B cell (primary cell): ENCODE measurements at regions not wholly inside any gene's neighbourhood (a gene's known extent, or its start where the extent isn't known, plus 50 kb on each side); places are given as distances from the start of the nearest gene placed in this dataset.

Source experiments
- ATAC-seq: fragments of 200-7000 bp; cut with Tn5 transposase; one replicate; pipeline ENCODE4 v1.10.0; 2021; ENCODE audit warnings: low read depth, mild to moderate bottlenecking, moderate number of reproducible peaks, moderate library complexity
- CTCF ChIA-PET: fragments of 350-600 bp; sonication (Branson Sonifier 250); formaldehyde crosslinking; loops from one replicate; lab custom pipeline; 2021; ENCODE audit warnings: antibody characterized with exemption, inconsistent platforms; lab: Charles Lee
- POLR2A ChIA-PET: fragments of 350-600 bp; sonication (Branson Sonifier 250); formaldehyde crosslinking; loops from one replicate; lab custom pipeline; 2021; ENCODE audit warnings: antibody characterized with exemption; lab: Charles Lee
- DNase-seq: peaks from one replicate; pipeline ENCODE4 v3.0.0; 2013
- H2AFZ ChIP-seq: 2 replicates; pipeline ENCODE4 v1.6.1; 2012; ENCODE audit warnings: mild to moderate bottlenecking, low read depth, low read length; ENCODE audit not compliant: insufficient read depth, poor library complexity, severe bottlenecking
- H3K27ac ChIP-seq, 2 donors: 1 replicate in 1 of 2; 2 replicates in 1 of 2; pipeline ENCODE4 v1.5.1; 2012 to 2013; ENCODE audit warnings: low read length in 2 of 2, mild to moderate bottlenecking in 2 of 2, moderate library complexity in 1 of 2
- H3K27me3 ChIP-seq, 4 experiments: fragments of 200-600 bp in 1 of 4; sonication (generic) in 1 of 4; replicated peaks in 1 of 4; 1 replicate in 2 of 4; 2 replicates in 2 of 4; pipeline versions ENCODE4 v1.6.1 to v1.7.0; 2013 to 2016; ENCODE audit warnings: low read length in 3 of 4, mild to moderate bottlenecking in 2 of 4, mixed read lengths in 1 of 4, moderate library complexity in 1 of 4; ENCODE audit not compliant: insufficient read depth in 4 of 4, control insufficient read depth in 3 of 4; ENCODE audit errors: control extremely low read depth in 1 of 4
- H3K36me3 ChIP-seq, 2 experiments: replicated peaks in 1 of 2; 1 replicate in 1 of 2; 2 replicates in 1 of 2; pipeline versions ENCODE4 v1.6.1 to v1.7.1; 2013; ENCODE audit warnings: low read length in 1 of 2; ENCODE audit not compliant: insufficient read depth in 2 of 2, control insufficient read depth in 1 of 2; ENCODE audit errors: control extremely low read depth in 1 of 2, extremely low read depth in 1 of 2
- H3K4me1 ChIP-seq, 2 donors: fragments of 200-600 bp in 1 of 2; sonication (generic) in 1 of 2; 1 replicate in 1 of 2; 2 replicates in 1 of 2; pipeline versions ENCODE4 v1.5.1 to v1.6.1; 2013 to 2017; ENCODE audit warnings: low read length in 2 of 2; ENCODE audit not compliant: control insufficient read depth in 2 of 2, insufficient read depth in 2 of 2
- H3K4me2 ChIP-seq: replicated peaks from 2 replicates; pipeline ENCODE3; 2012; ENCODE audit warnings: mild to moderate bottlenecking, low read depth, low read length; ENCODE audit not compliant: poor library complexity, severe bottlenecking
- H3K4me3 ChIP-seq, 5 experiments: fragments of 200-600 bp in 1 of 5; sonication (generic) in 1 of 5; 1 replicate in 3 of 5; 2 replicates in 2 of 5; pipeline versions ENCODE4 v1.5.1 to v1.7.0; 2011 to 2016; ENCODE audit warnings: low read length in 4 of 5, mild to moderate bottlenecking in 4 of 5, low read depth in 2 of 5, control low read depth in 1 of 5, moderate library complexity in 1 of 5; ENCODE audit not compliant: insufficient read depth in 1 of 5; ENCODE audit errors: control extremely low read depth in 1 of 5, extremely low read depth in 1 of 5
- H3K79me2 ChIP-seq: fragments of 200-600 bp; sonication (generic); one replicate; pipeline ENCODE4 v1.6.0; 2016; ENCODE audit warnings: low read length; ENCODE audit not compliant: control insufficient read depth, insufficient read depth
- H3K9ac ChIP-seq: fragments of 200-600 bp; sonication (generic); 2 replicates; pipeline ENCODE4 v1.6.1; 2017; ENCODE audit warnings: mild to moderate bottlenecking, low read length, moderate library complexity
- H3K9me3 ChIP-seq, 3 donors: one replicate each; pipeline versions ENCODE4 v1.6.1 to v1.7.1; 2013; ENCODE audit warnings: low read length in 2 of 3; ENCODE audit not compliant: control insufficient read depth in 2 of 3, insufficient read depth in 1 of 3; ENCODE audit errors: control extremely low read depth in 1 of 3
- H4K20me1 ChIP-seq: 2 replicates; pipeline ENCODE4 v1.6.0; 2012; ENCODE audit warnings: mild to moderate bottlenecking, low read length; ENCODE audit not compliant: insufficient read depth, control insufficient read depth, poor library complexity, severe bottlenecking
- H3K27ac Mint-ChIP-seq: one replicate; pipeline ENCODE4 v1.8.0; 2021; ENCODE audit warnings: mixed read lengths
- H3K27me3 Mint-ChIP-seq: one replicate; pipeline ENCODE4 v1.8.0; 2021; ENCODE audit warnings: mixed read lengths
- H3K4me1 Mint-ChIP-seq: one replicate; pipeline ENCODE4 v1.8.0; 2021; ENCODE audit warnings: mixed read lengths
- H3K4me3 Mint-ChIP-seq: one replicate; pipeline ENCODE4 v1.8.0; 2021; ENCODE audit warnings: mixed read lengths
- H3K9me3 Mint-ChIP-seq: one replicate; pipeline ENCODE4 v1.8.0; 2022; ENCODE audit warnings: mixed read lengths; ENCODE audit not compliant: insufficient read depth
- CTCF ChIP-seq: fragments of 200-600 bp; IDR thresholded peaks from one replicate; pipeline ENCODE4 v1.8.0; 2022; ENCODE audit warnings: antibody characterized with exemption, mild to moderate bottlenecking
- EZH2 ChIP-seq: IDR thresholded peaks from 2 replicates; pipeline ENCODE4 v1.6.1; 2012; ENCODE audit warnings: borderline replicate concordance, low read depth, mild to moderate bottlenecking, moderate library complexity, low read length; ENCODE audit not compliant: insufficient read depth, poor library complexity, severe bottlenecking
- WGBS: methylation state at CpG from one replicate; pipeline ENCODE4 v1.1.5; 2013; ENCODE audit warnings: missing lambda C conversion rate; ENCODE audit not compliant: insufficient coverage; 5-methylcytosine and 5-hydroxymethylcytosine counted together
- intact Hi-C: fragments of 100-400 bp; cut with micrococcal nuclease; formaldehyde crosslinking; loops from one replicate; pipeline ENCODE4 v1.10.0; 2022

GRCh38 chr7:53100091-53100490 lies 64.7 kb downstream of the POM121L12 start:
- H3K9ac ChIP-seq, result no peak overlapping the region
- Mint-ChIP-seq H3K4me1 (no peaks in the 10 kb centered on the region), H3K4me3 (no peak overlapping the region), H3K27me3 (no peaks in the 10 kb centered on the region), H3K27ac (no peak overlapping the region), H3K9me3 (peaks cover 4% of the 10 kb centered on the region)
- H2AFZ ChIP-seq, result no peak overlapping the region
- no peaks in the 10 kb centered on the region for H3K36me3 ChIP-seq
- H4K20me1 ChIP-seq, result no peaks in the 10 kb centered on the region
- no peak overlapping the region for H3K27ac ChIP-seq
- no peaks in the 10 kb centered on the region for H3K79me2 ChIP-seq
- intact Hi-C loops, result no loop called here
- ATAC-seq, result no peak
- WGBS, result 77% methylated on average over 3 of the region's 4 CpGs
- ChIA-PET CTCF (no interaction called here), POLR2A (no interaction called here)
- H3K9me3 ChIP-seq, result no peaks in the 10 kb centered on the region
- DNase-seq, result no peak
- no peak overlapping the region for H3K4me3 ChIP-seq
- no peak overlapping the region for H3K4me2 ChIP-seq
- H3K27me3 ChIP-seq, result no peaks in the 10 kb centered on the region
- no peaks in the 10 kb centered on the region for H3K4me1 ChIP-seq
- no peak for TF ChIP-seq EZH2
- no peak for TF ChIP-seq CTCF

- no peak for TF ChIP-seq CTCF
- TF ChIP-seq EZH2, result no peak
- Histone ChIP-seq H3K9ac (no peak overlapping the region), H3K4me2 (no peak overlapping the region), H3K27ac (no peak overlapping the region), H4K20me1 (no peaks in the 10 kb centered on the region), H3K79me2 (no peaks in the 10 kb centered on the region), H3K27me3 (no peaks in the 10 kb centered on the region), H3K36me3 (no peaks in the 10 kb centered on the region), H2AFZ (no peak overlapping the region), H3K4me1 (no peaks in the 10 kb centered on the region), H3K4me3 (no peak overlapping the region), H3K9me3 (no peaks in the 10 kb centered on the region)
- Mint-ChIP-seq H3K9me3 (peaks cover 6% of the 10 kb centered on the region), H3K4me3 (no peak overlapping the region), H3K27me3 (no peaks in the 10 kb centered on the region), H3K4me1 (no peaks in the 10 kb centered on the region), H3K27ac (no peak overlapping the region)
- intact Hi-C loops, result no loop called here
- 100% methylated on average over 1 of the region's 7 CpGs for WGBS
- no peak for DNase-seq
- no peak for ATAC-seq
- ChIA-PET CTCF (no interaction called here), POLR2A (no interaction called here)
Measured at GRCh38 chr7:53101026-53101425, 65.6 kb downstream of the POM121L12 start.
